Upper lobe of left lung (tissue), 4 donors: ENCODE measurements at regions not wholly inside any gene's neighbourhood (a gene's known extent, or its start where the extent isn't known, plus 50 kb on each side); places are given as distances from the start of the nearest gene placed in this dataset.

ENCODE experiments used
- EP300 ChIP-seq, 4 donors: sonication (generic); formaldehyde crosslinking; IDR thresholded peaks; one replicate each; pipeline ENCODE4 v1.5.1; 2017; ENCODE audit warnings: antibody characterized with exemption in 4 of 4, control low read depth in 2 of 4
- POLR2A ChIP-seq, 4 donors: fragments of 450-650 bp; IDR thresholded peaks; one replicate each; pipeline ENCODE4 v1.5.1; 2016 to 2017; ENCODE audit warnings: antibody characterized with exemption in 4 of 4, mild to moderate bottlenecking in 2 of 4
- POLR2AphosphoS5 ChIP-seq, 2 donors: sonication (generic); formaldehyde crosslinking; IDR thresholded peaks; one replicate each; pipeline ENCODE4 v1.5.1; 2017; ENCODE audit warnings: antibody characterized with exemption in 2 of 2
- TF ChIP-seq, protein P1 (sequence below), 6 experiments: fragments of 450-650 bp in 4 of 6; fragments of 200-600 bp in 2 of 6; sonication (generic) in 2 of 6; IDR thresholded peaks; one replicate each; pipeline ENCODE4 v1.5.1; 2016 to 2019; ENCODE audit warnings: antibody characterized with exemption in 6 of 6

DNA sequence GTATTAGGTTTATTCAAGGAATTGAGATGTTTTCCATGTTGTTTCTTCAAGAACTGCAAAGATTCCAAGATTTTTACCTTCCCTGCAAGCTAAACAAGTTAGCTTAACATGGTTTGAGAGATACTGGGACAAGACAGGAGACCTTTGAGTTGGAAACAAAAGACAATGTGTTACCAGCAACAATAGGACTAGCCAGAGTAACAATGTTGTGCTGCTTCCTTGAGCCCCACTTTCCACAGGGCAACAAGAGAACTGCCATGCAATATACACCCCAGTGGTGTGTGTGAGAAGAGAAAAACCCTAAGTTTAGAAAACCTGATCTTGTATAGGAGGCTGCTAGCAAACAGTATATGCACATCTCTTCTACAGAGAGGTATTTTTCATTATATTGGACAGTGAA lies 264.6 kb downstream of the PCDH20 start:
- TF ChIP-seq, protein P1, sequence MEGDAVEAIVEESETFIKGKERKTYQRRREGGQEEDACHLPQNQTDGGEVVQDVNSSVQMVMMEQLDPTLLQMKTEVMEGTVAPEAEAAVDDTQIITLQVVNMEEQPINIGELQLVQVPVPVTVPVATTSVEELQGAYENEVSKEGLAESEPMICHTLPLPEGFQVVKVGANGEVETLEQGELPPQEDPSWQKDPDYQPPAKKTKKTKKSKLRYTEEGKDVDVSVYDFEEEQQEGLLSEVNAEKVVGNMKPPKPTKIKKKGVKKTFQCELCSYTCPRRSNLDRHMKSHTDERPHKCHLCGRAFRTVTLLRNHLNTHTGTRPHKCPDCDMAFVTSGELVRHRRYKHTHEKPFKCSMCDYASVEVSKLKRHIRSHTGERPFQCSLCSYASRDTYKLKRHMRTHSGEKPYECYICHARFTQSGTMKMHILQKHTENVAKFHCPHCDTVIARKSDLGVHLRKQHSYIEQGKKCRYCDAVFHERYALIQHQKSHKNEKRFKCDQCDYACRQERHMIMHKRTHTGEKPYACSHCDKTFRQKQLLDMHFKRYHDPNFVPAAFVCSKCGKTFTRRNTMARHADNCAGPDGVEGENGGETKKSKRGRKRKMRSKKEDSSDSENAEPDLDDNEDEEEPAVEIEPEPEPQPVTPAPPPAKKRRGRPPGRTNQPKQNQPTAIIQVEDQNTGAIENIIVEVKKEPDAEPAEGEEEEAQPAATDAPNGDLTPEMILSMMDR (IDR thresholded peaks at IDR 0.05): no peak
- no peak for TF ChIP-seq EP300 (IDR thresholded peaks at IDR 0.05)
- TF ChIP-seq POLR2A (IDR thresholded peaks at IDR 0.05): no peak
- no peak for TF ChIP-seq POLR2AphosphoS5 (IDR thresholded peaks at IDR 0.05)
